H9 (cell line): ENCODE measurements at regions not wholly inside any gene's neighbourhood (a gene's known extent, or its start where the extent isn't known, plus 50 kb on each side); places are given as distances from the start of the nearest gene placed in this dataset.

Experiments
- DNase-seq: peaks from one replicate; pipeline ENCODE4 v3.0.0-alpha.2; 2017
- H2AFZ ChIP-seq: one replicate; pipeline ENCODE4 v1.6.1; 2013; ENCODE audit warnings: mild to moderate bottlenecking, low read length, control low read depth, moderate library complexity
- H2AK5ac ChIP-seq: 2 replicates; pipeline ENCODE4 v1.6.1; 2013; ENCODE audit warnings: low read length, control low read depth, mixed read lengths; ENCODE audit not compliant: insufficient read length
- H2BK120ac ChIP-seq: one replicate; pipeline ENCODE4 v1.6.1; 2013; ENCODE audit warnings: low read depth, mild to moderate bottlenecking, low read length, control low read depth, inconsistent platforms; ENCODE audit not compliant: poor library complexity, severe bottlenecking
- H2BK12ac ChIP-seq: 2 replicates; pipeline ENCODE4 v1.6.1; 2013; ENCODE audit warnings: low read length, control low read depth, mixed read lengths, low read depth; ENCODE audit not compliant: insufficient read length
- H2BK15ac ChIP-seq: 2 replicates; pipeline ENCODE4 v1.6.1; 2013; ENCODE audit warnings: low read depth, low read length, control low read depth
- H2BK20ac ChIP-seq: one replicate; pipeline ENCODE4 v1.6.1; 2013; ENCODE audit warnings: low read depth, mild to moderate bottlenecking, low read length, control low read depth, inconsistent platforms; ENCODE audit not compliant: poor library complexity, severe bottlenecking
- H2BK5ac ChIP-seq: 2 replicates; pipeline ENCODE4 v1.6.1; 2013; ENCODE audit warnings: low read length, control low read depth, mixed read lengths; ENCODE audit not compliant: insufficient read length
- H3K14ac ChIP-seq: 2 replicates; pipeline ENCODE4 v1.6.1; 2013; ENCODE audit warnings: low read length, control low read depth; ENCODE audit not compliant: insufficient read depth
- H3K18ac ChIP-seq: 2 replicates; pipeline ENCODE4 v1.6.1; 2013; ENCODE audit warnings: low read depth, mild to moderate bottlenecking, mixed read lengths, low read length, control low read depth; ENCODE audit not compliant: insufficient read length
- H3K23ac ChIP-seq: 2 replicates; pipeline ENCODE4 v1.6.1; 2013; ENCODE audit warnings: low read length, control low read depth, mixed read lengths, low read depth; ENCODE audit not compliant: insufficient read length
- H3K23me2 ChIP-seq: 2 replicates; pipeline ENCODE4 v1.6.1; 2013; ENCODE audit warnings: low read depth, mild to moderate bottlenecking, mixed read lengths, low read length, control low read depth; ENCODE audit not compliant: insufficient read length, poor library complexity, severe bottlenecking
- H3K27ac ChIP-seq: 2 replicates; pipeline ENCODE4 v1.5.1; 2013; ENCODE audit warnings: low read length, control low read depth, mixed read lengths, low read depth; ENCODE audit not compliant: insufficient read length
- H3K27me3 ChIP-seq: 2 replicates; pipeline ENCODE4 v1.6.1; 2013; ENCODE audit warnings: low read length, control low read depth, inconsistent platforms; ENCODE audit not compliant: insufficient read depth
- H3K4ac ChIP-seq: 2 replicates; pipeline ENCODE4 v1.6.1; 2013; ENCODE audit warnings: low read depth, mild to moderate bottlenecking, control low read depth, inconsistent platforms, low read length, moderate library complexity
- H3K4me1 ChIP-seq: 2 replicates; pipeline ENCODE4 v1.6.1; 2013; ENCODE audit warnings: low read length, control low read depth, inconsistent platforms; ENCODE audit not compliant: insufficient read depth
- H3K4me2 ChIP-seq: 2 replicates; pipeline ENCODE4 v1.6.1; 2013; ENCODE audit warnings: low read length, control low read depth, mixed read lengths; ENCODE audit not compliant: insufficient read length, insufficient read depth
- H3K56ac ChIP-seq: 2 replicates; pipeline ENCODE4 v1.6.1; 2013; ENCODE audit warnings: low read depth, mild to moderate bottlenecking, mixed read lengths, low read length, control low read depth; ENCODE audit not compliant: insufficient read length
- H3K79me1 ChIP-seq: 2 replicates; pipeline ENCODE4 v1.6.1; 2013; ENCODE audit warnings: low read depth, mild to moderate bottlenecking, moderate library complexity, low read length, control low read depth, inconsistent platforms; ENCODE audit not compliant: insufficient read depth, poor library complexity, severe bottlenecking
- H3K79me2 ChIP-seq: 2 replicates; pipeline ENCODE4 v1.6.1; 2013; ENCODE audit warnings: low read length, control low read depth, inconsistent platforms; ENCODE audit not compliant: insufficient read depth
- H3K9ac ChIP-seq: 2 replicates; pipeline ENCODE4 v1.6.1; 2013; ENCODE audit warnings: low read length, control low read depth, mixed read lengths; ENCODE audit not compliant: insufficient read length; ENCODE audit errors: extremely low read depth
- H3K9me3 ChIP-seq: one replicate; pipeline ENCODE4 v1.6.1; 2013; ENCODE audit warnings: low read depth, low read length, inconsistent platforms; ENCODE audit not compliant: control insufficient read depth
- H3T11ph ChIP-seq: one replicate; pipeline ENCODE4 v1.6.1; 2013; ENCODE audit warnings: mild to moderate bottlenecking, low read length, control low read depth, inconsistent platforms
- H4K20me1 ChIP-seq: one replicate; pipeline ENCODE4 v1.6.1; 2013; ENCODE audit not compliant: control insufficient read depth, insufficient read length, insufficient read depth
- H4K5ac ChIP-seq: 2 replicates; pipeline ENCODE4 v1.6.1; 2013; ENCODE audit warnings: low read depth, mild to moderate bottlenecking, mixed read lengths, low read length, control low read depth; ENCODE audit not compliant: insufficient read length
- H4K8ac ChIP-seq: replicated peaks from 2 replicates; pipeline ENCODE4 v1.6.1; 2013; ENCODE audit warnings: low read length, control low read depth, mixed read lengths, low read depth; ENCODE audit not compliant: insufficient read length
- H4K91ac ChIP-seq: 2 replicates; pipeline ENCODE4 v1.6.1; 2013; ENCODE audit warnings: low read depth, mild to moderate bottlenecking, moderate library complexity, mixed read lengths, low read length, control low read depth; ENCODE audit not compliant: insufficient read length
- H3K27ac Mint-ChIP-seq, 3 experiments: 2 replicates in 2 of 3; 3 replicates in 1 of 3; pipeline ENCODE4 v1.8.0; 2020 to 2021; ENCODE audit warnings: mixed read lengths in 3 of 3, mild to moderate bottlenecking in 1 of 3, moderate library complexity in 1 of 3
- H3K27me3 Mint-ChIP-seq: 2 replicates; pipeline ENCODE4 v1.8.0; 2021; ENCODE audit warnings: low read depth, mild to moderate bottlenecking, moderate library complexity, mixed read lengths
- H3K36me3 Mint-ChIP-seq, 3 experiments: 2 replicates in 2 of 3; 3 replicates in 1 of 3; pipeline ENCODE4 v1.8.0; 2020 to 2021; ENCODE audit warnings: low read depth in 3 of 3, mixed read lengths in 3 of 3; ENCODE audit not compliant: insufficient read depth in 1 of 3
- H3K4me1 Mint-ChIP-seq, 2 experiments: 2 replicates each; pipeline ENCODE4 v1.8.0; 2020; ENCODE audit warnings: mixed read lengths in 2 of 2
- H3K4me3 Mint-ChIP-seq, 2 experiments: 2 replicates in 1 of 2; 3 replicates in 1 of 2; pipeline ENCODE4 v1.8.0; 2020 to 2021; ENCODE audit warnings: mild to moderate bottlenecking in 2 of 2, mixed read lengths in 2 of 2, moderate library complexity in 1 of 2
- H3K9me3 Mint-ChIP-seq, 2 experiments: 2 replicates in 1 of 2; 3 replicates in 1 of 2; pipeline ENCODE4 v1.8.0; 2020; ENCODE audit warnings: mild to moderate bottlenecking in 2 of 2, mixed read lengths in 2 of 2, moderate library complexity in 1 of 2
- CTCF ChIP-seq: fragments of 200-600 bp; sonication (generic); conservative IDR thresholded peaks from 3 replicates; pipeline ENCODE4 v1.8.0; 2021; ENCODE audit warnings: antibody characterized with exemption, mild to moderate bottlenecking
- WGBS: extraction: QIAGEN DNeasy Blood & Tissue Kit; methylation state at CpG from one replicate; pipeline ENCODE4 v1.1.7; 2013; ENCODE audit warnings: missing lambda C conversion rate, low lambda C conversion rate, mixed read lengths; ENCODE audit not compliant: insufficient read length; ENCODE audit errors: extremely low coverage; 5-methylcytosine and 5-hydroxymethylcytosine counted together

- Histone ChIP-seq H3K14ac (no peak overlapping the region), H2AFZ (no peak overlapping the region), H3K27ac (no peak overlapping the region)
These were observed 62.8 kb upstream of the GRIN2A start for GRCh38 chr16:10245002-10245401.

More at GRCh38 chr16:10245002-10245401, 62.8 kb upstream of the GRIN2A start:
- no peak overlapping the region for H2BK120ac ChIP-seq
- H4K91ac ChIP-seq: no peak overlapping the region
- H3K9me3 ChIP-seq: no peaks in the 10 kb centered on the region
- no peaks in the 10 kb centered on the region for H3K27me3 ChIP-seq
- Mint-ChIP-seq H3K4me1 (peaks cover 9 to 10% of the 10 kb centered on the region in 2 experiments), H3K4me3 (no peak overlapping the region), H3K9me3 (no peaks in the 10 kb centered on the region), H3K27ac (no peak overlapping the region), H3K36me3 (no peaks in the 10 kb centered on the region), H3K27me3 (peaks cover 2% of the 10 kb centered on the region)
- no peak overlapping the region for H4K8ac ChIP-seq
- H3K79me2 ChIP-seq: no peaks in the 10 kb centered on the region
- no peak overlapping the region for H4K5ac ChIP-seq
- no peak overlapping the region for H2BK12ac ChIP-seq
- H3K4me1 ChIP-seq: no peaks in the 10 kb centered on the region; the same call in 1 of the 2 replicates
- no peak overlapping the region for H2BK5ac ChIP-seq
- H2BK20ac ChIP-seq: no peak overlapping the region
- H2BK15ac ChIP-seq: no peak overlapping the region
- H3T11ph ChIP-seq: no peak overlapping the region
- H3K56ac ChIP-seq: no peak overlapping the region
- no peak overlapping the region for H3K9ac ChIP-seq
- no peak overlapping the region for H3K4ac ChIP-seq
- no peak for DNase-seq
- H4K20me1 ChIP-seq: no peaks in the 10 kb centered on the region
- no peaks in the 10 kb centered on the region for H3K79me1 ChIP-seq
- no peaks in the 10 kb centered on the region for H3K23me2 ChIP-seq
- TF ChIP-seq CTCF: no peak
- H3K18ac ChIP-seq: no peak overlapping the region
- no CpG with 5 or more reads among the region's 10 CpGs for WGBS
- no peak overlapping the region for H2AK5ac ChIP-seq
- no peak overlapping the region for H3K4me2 ChIP-seq
- H3K23ac ChIP-seq: no peak overlapping the region
